BE2C (cell line): ENCODE measurements at regions not wholly inside any gene's neighbourhood (a gene's known extent, or its start where the extent isn't known, plus 50 kb on each side); places are given as distances from the start of the nearest gene placed in this dataset.

Experiments used
- DNase-seq: peaks from one replicate; pipeline ENCODE4 v3.0.0-alpha.2; 2020
- H3K27me3 ChIP-seq: fragments of 250-450 bp; sonication (Bioruptor Pico); 2 replicates; pipeline ENCODE4 v1.5.1; 2020; ENCODE audit warnings: mild to moderate bottlenecking
- H3K36me3 ChIP-seq: fragments of 250-450 bp; sonication (Bioruptor Pico); 2 replicates; pipeline ENCODE4 v1.5.1; 2020; ENCODE audit warnings: mild to moderate bottlenecking
- H3K4me1 ChIP-seq: fragments of 250-450 bp; sonication (Bioruptor Pico); 2 replicates; pipeline ENCODE4 v1.5.1; 2020
- H3K4me3 ChIP-seq: 2 replicates; pipeline ENCODE4 v1.5.1; 2011; ENCODE audit warnings: low read depth, low read length
- H3K9me3 ChIP-seq: fragments of 250-450 bp; sonication (Bioruptor Pico); 2 replicates; pipeline ENCODE4 v1.5.1; 2020
- TF ChIP-seq, protein P1 (sequence below): IDR thresholded peaks from 2 replicates; pipeline ENCODE4 v1.5.1; 2012; ENCODE audit warnings: mild to moderate bottlenecking, low read depth, low read length

GRCh38 chr1:38396606-38397005 is 350.0 kb upstream of the POU3F1 start:
- DNase-seq: no peak
- Histone ChIP-seq H3K4me1 (no peaks in the 10 kb centered on the region), H3K9me3 (no peaks in the 10 kb centered on the region), H3K36me3 (no peaks in the 10 kb centered on the region), H3K4me3 (no peak overlapping the region), H3K27me3 (no peaks in the 10 kb centered on the region)
- TF ChIP-seq, protein P1, sequence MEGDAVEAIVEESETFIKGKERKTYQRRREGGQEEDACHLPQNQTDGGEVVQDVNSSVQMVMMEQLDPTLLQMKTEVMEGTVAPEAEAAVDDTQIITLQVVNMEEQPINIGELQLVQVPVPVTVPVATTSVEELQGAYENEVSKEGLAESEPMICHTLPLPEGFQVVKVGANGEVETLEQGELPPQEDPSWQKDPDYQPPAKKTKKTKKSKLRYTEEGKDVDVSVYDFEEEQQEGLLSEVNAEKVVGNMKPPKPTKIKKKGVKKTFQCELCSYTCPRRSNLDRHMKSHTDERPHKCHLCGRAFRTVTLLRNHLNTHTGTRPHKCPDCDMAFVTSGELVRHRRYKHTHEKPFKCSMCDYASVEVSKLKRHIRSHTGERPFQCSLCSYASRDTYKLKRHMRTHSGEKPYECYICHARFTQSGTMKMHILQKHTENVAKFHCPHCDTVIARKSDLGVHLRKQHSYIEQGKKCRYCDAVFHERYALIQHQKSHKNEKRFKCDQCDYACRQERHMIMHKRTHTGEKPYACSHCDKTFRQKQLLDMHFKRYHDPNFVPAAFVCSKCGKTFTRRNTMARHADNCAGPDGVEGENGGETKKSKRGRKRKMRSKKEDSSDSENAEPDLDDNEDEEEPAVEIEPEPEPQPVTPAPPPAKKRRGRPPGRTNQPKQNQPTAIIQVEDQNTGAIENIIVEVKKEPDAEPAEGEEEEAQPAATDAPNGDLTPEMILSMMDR: no peak

GRCh38 chr1:38394303-38394702 is 347.7 kb upstream of the POU3F1 start:
- no peak for DNase-seq
- Histone ChIP-seq H3K27me3 (no peaks in the 10 kb centered on the region), H3K4me3 (no peak overlapping the region), H3K9me3 (no peaks in the 10 kb centered on the region), H3K4me1 (no peaks in the 10 kb centered on the region), H3K36me3 (no peaks in the 10 kb centered on the region)
- TF ChIP-seq, protein P1: no peak

GRCh38 chr1:38392861-38393260 is 346.3 kb upstream of the POU3F1 start:
- no peaks in the 10 kb centered on the region for H3K9me3 ChIP-seq
- TF ChIP-seq, protein P1: no peak
- H3K4me3 ChIP-seq: no peak overlapping the region
- DNase-seq: no peak
- no peaks in the 10 kb centered on the region for H3K36me3 ChIP-seq
- H3K4me1 ChIP-seq: no peaks in the 10 kb centered on the region
- no peaks in the 10 kb centered on the region for H3K27me3 ChIP-seq

GRCh38 chr1:38381256-38381655 is 334.7 kb upstream of the POU3F1 start:
- Histone ChIP-seq H3K27me3 (no peaks in the 10 kb centered on the region), H3K9me3 (no peaks in the 10 kb centered on the region), H3K36me3 (no peaks in the 10 kb centered on the region), H3K4me3 (no peak overlapping the region), H3K4me1 (no peaks in the 10 kb centered on the region)
- TF ChIP-seq, protein P1: no peak
- DNase-seq: no peak

GRCh38 chr1:38376577-38376976 is 330.0 kb upstream of the POU3F1 start:
- no peaks in the 10 kb centered on the region for H3K36me3 ChIP-seq
- H3K9me3 ChIP-seq: no peaks in the 10 kb centered on the region
- DNase-seq: no peak
- H3K4me1 ChIP-seq: no peaks in the 10 kb centered on the region
- TF ChIP-seq, protein P1: no peak
- H3K4me3 ChIP-seq: no peak overlapping the region
- no peaks in the 10 kb centered on the region for H3K27me3 ChIP-seq

DNA sequence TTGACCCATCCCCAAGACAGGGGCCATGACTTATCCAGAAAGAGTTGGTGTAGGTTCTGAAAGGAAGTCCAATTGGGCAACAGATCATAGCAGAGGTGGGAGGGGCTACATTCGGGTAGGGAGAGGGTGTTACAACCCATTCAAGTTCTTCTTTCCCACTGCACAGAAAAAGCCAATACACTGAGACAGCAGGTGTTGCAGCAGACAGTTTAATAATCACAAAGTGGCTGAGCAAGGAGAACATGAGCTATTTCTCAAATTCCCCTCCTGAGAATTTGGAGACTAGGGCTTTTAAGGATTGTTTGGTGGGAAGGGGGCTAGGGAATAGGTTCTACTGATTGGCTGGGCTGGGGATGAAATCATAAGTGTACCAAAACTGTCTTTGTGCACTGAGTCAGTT is 328.4 kb upstream of the POU3F1 start:
- Histone ChIP-seq H3K4me1 (no peaks in the 10 kb centered on the region), H3K9me3 (no peaks in the 10 kb centered on the region), H3K27me3 (no peaks in the 10 kb centered on the region), H3K4me3 (no peak overlapping the region), H3K36me3 (no peaks in the 10 kb centered on the region)
- TF ChIP-seq, protein P1: no peak
- DNase-seq: no peak
